DND-41 (cell line): ENCODE measurements at regions not wholly inside any gene's neighbourhood (a gene's known extent, or its start where the extent isn't known, plus 50 kb on each side); places are given as distances from the start of the nearest gene placed in this dataset.

Experiments
- ATAC-seq: fragments of 200-7000 bp; cut with Tn5 transposase; 3 replicates; pipeline ENCODE4 v1.9.1; 2021; ENCODE audit warnings: low read depth; ENCODE audit not compliant: insufficient read depth
- DNase-seq: peaks from one replicate; pipeline ENCODE4 v3.0.0-alpha.2; 2020
- H2AFZ ChIP-seq: 2 replicates; pipeline ENCODE4 v1.6.0; 2012; ENCODE audit warnings: low read depth, low read length
- H3K27ac ChIP-seq: 2 replicates; pipeline ENCODE4 v1.5.1; 2012; ENCODE audit warnings: low read length, inconsistent platforms
- H3K27me3 ChIP-seq: fragments of 200-600 bp; sonication (generic); 2 replicates; pipeline ENCODE4 v1.6.0; 2012; ENCODE audit warnings: low read length, mild to moderate bottlenecking, inconsistent platforms; ENCODE audit not compliant: insufficient read depth, poor library complexity
- H3K36me3 ChIP-seq: 2 replicates; pipeline ENCODE4 v1.5.1; 2012; ENCODE audit warnings: low read length, inconsistent platforms; ENCODE audit not compliant: insufficient read depth
- H3K4me1 ChIP-seq: 2 replicates; pipeline ENCODE4 v1.5.1; 2012; ENCODE audit warnings: mild to moderate bottlenecking, low read length; ENCODE audit not compliant: insufficient read depth
- H3K4me2 ChIP-seq: 2 replicates; pipeline ENCODE4 v1.6.0; 2012; ENCODE audit warnings: mild to moderate bottlenecking, moderate library complexity, low read length, inconsistent platforms; ENCODE audit not compliant: insufficient read depth
- H3K4me3 ChIP-seq, 2 experiments: fragments of 200-600 bp in 1 of 2; shearing (Covaris generic) in 1 of 2; 2 replicates each; pipeline ENCODE4 v1.5.1; 2012 to 2016; ENCODE audit warnings: inconsistent platforms in 2 of 2, low read length in 2 of 2, mild to moderate bottlenecking in 2 of 2, low read depth in 1 of 2, moderate library complexity in 1 of 2
- H3K79me2 ChIP-seq: 2 replicates; pipeline ENCODE4 v1.6.0; 2012; ENCODE audit warnings: low read length, inconsistent platforms; ENCODE audit not compliant: insufficient read depth
- H3K9ac ChIP-seq: 2 replicates; pipeline ENCODE4 v1.6.0; 2012; ENCODE audit warnings: low read depth, mild to moderate bottlenecking, inconsistent platforms, low read length, moderate library complexity
- H3K9me3 ChIP-seq: 2 replicates; pipeline ENCODE4 v1.5.1; 2012; ENCODE audit warnings: low read length, moderate library complexity, mild to moderate bottlenecking, inconsistent platforms; ENCODE audit not compliant: insufficient read depth, severe bottlenecking
- H4K20me1 ChIP-seq: 2 replicates; pipeline ENCODE4 v1.6.0; 2012; ENCODE audit warnings: low read length; ENCODE audit not compliant: insufficient read depth
- CTCF ChIP-seq: IDR thresholded peaks from 2 replicates; pipeline ENCODE4 v1.5.1; 2012; ENCODE audit warnings: borderline replicate concordance, low read length, moderate library complexity, mild to moderate bottlenecking; ENCODE audit not compliant: poor library complexity, severe bottlenecking; ENCODE audit errors: extremely low read depth
- EZH2 ChIP-seq: IDR thresholded peaks from 3 replicates; pipeline ENCODE4 v1.6.1; 2012; ENCODE audit warnings: borderline replicate concordance, low read depth, mild to moderate bottlenecking, moderate library complexity, low read length, inconsistent platforms; ENCODE audit not compliant: severe bottlenecking

- no peak for ATAC-seq
- no peak for TF ChIP-seq CTCF
- no peak for TF ChIP-seq EZH2
- H3K79me2 ChIP-seq: no peaks in the 10 kb centered on the region
- H3K9me3 ChIP-seq: no peaks in the 10 kb centered on the region
- DNase-seq: no peak
- no peak overlapping the region for H3K4me3 ChIP-seq
- H3K36me3 ChIP-seq: no peaks in the 10 kb centered on the region
- H3K27ac ChIP-seq: no peak overlapping the region
- H2AFZ ChIP-seq: no peak overlapping the region
- no peaks in the 10 kb centered on the region for H4K20me1 ChIP-seq
- no peak overlapping the region for H3K4me2 ChIP-seq
- no peak overlapping the region for H3K9ac ChIP-seq
- H3K27me3 ChIP-seq: no peaks in the 10 kb centered on the region
- H3K4me1 ChIP-seq: no peaks in the 10 kb centered on the region
Observed at GRCh38 chrX:66402165-66402564, 236.7 kb downstream of the EDA2R start.

GRCh38 chrX:66408507-66408906, 230.4 kb downstream of the EDA2R start:
- Histone ChIP-seq H3K4me2 (no peak overlapping the region), H3K27ac (no peak overlapping the region), H2AFZ (no peak overlapping the region), H3K36me3 (no peaks in the 10 kb centered on the region), H3K9ac (no peak overlapping the region), H3K4me1 (no peaks in the 10 kb centered on the region), H3K79me2 (no peaks in the 10 kb centered on the region), H4K20me1 (no peaks in the 10 kb centered on the region), H3K27me3 (no peaks in the 10 kb centered on the region), H3K4me3 (no peak overlapping the region), H3K9me3 (no peaks in the 10 kb centered on the region)
- TF ChIP-seq CTCF (peak; percentile 61), EZH2 (no peak)
- DNase-seq (no peak), ATAC-seq (peak; percentile 62; the same call in 2 of the 3 replicates)

- no peaks in the 10 kb centered on the region for H4K20me1 ChIP-seq
- no peak for ATAC-seq
- H2AFZ ChIP-seq: no peak overlapping the region
- no peak overlapping the region for H3K4me3 ChIP-seq
- no peak for DNase-seq
- no peak overlapping the region for H3K27ac ChIP-seq
- H3K27me3 ChIP-seq: no peaks in the 10 kb centered on the region
- no peaks in the 10 kb centered on the region for H3K4me1 ChIP-seq
- no peaks in the 10 kb centered on the region for H3K36me3 ChIP-seq
- H3K4me2 ChIP-seq: no peak overlapping the region
- no peaks in the 10 kb centered on the region for H3K79me2 ChIP-seq
- no peaks in the 10 kb centered on the region for H3K9me3 ChIP-seq
- no peak for TF ChIP-seq CTCF
- TF ChIP-seq EZH2: no peak
- H3K9ac ChIP-seq: no peak overlapping the region
Observed at GRCh38 chrX:66410806-66411205, 228.1 kb downstream of the EDA2R start.
